Activated CD8-positive, alpha-beta T cell treated with anti-CD3 and anti-CD28 coated beads for 36 hours (primary cell): ENCODE measurements at regions not wholly inside any gene's neighbourhood (a gene's known extent, or its start where the extent isn't known, plus 50 kb on each side); places are given as distances from the start of the nearest gene placed in this dataset.

Experiments used
- ATAC-seq: fragments of 200-7000 bp; cut with Tn5 transposase; one replicate; pipeline ENCODE4 v1.10.0; 2021; ENCODE audit warnings: mild to moderate bottlenecking, moderate library complexity
- CTCF ChIA-PET: fragments of 350-600 bp; sonication (Branson Sonifier 250); formaldehyde crosslinking; loops from one replicate; lab custom pipeline; 2021; ENCODE audit warnings: antibody characterized with exemption; lab: Charles Lee
- POLR2A ChIA-PET: fragments of 350-600 bp; sonication (Branson Sonifier 250); formaldehyde crosslinking; loops from one replicate; lab custom pipeline; 2021; ENCODE audit warnings: antibody characterized with exemption; lab: Charles Lee
- DNase-seq: peaks from one replicate; pipeline ENCODE4 v3.0.0-alpha.2; 2020
- H3K27ac Mint-ChIP-seq: one replicate; pipeline ENCODE4 v1.8.0; 2021; ENCODE audit warnings: mild to moderate bottlenecking, mixed read lengths
- H3K27me3 Mint-ChIP-seq: one replicate; pipeline ENCODE4 v1.8.0; 2021; ENCODE audit warnings: mixed read lengths
- H3K36me3 Mint-ChIP-seq: one replicate; pipeline ENCODE4 v1.8.0; 2021; ENCODE audit warnings: low read depth, mixed read lengths
- H3K4me1 Mint-ChIP-seq: one replicate; pipeline ENCODE4 v1.8.0; 2021; ENCODE audit warnings: low read depth, mixed read lengths
- H3K4me3 Mint-ChIP-seq: one replicate; pipeline ENCODE4 v1.8.0; 2021; ENCODE audit warnings: mild to moderate bottlenecking, moderate library complexity, mixed read lengths
- H3K9me3 Mint-ChIP-seq: one replicate; pipeline ENCODE4 v1.8.0; 2021; ENCODE audit warnings: mixed read lengths
- intact Hi-C: fragments of 100-400 bp; cut with micrococcal nuclease; formaldehyde crosslinking; loops from one replicate; pipeline ENCODE4 v1.10.0; 2022
- TF ChIP-seq, protein P1 (sequence below): fragments of 200-600 bp; IDR thresholded peaks from one replicate; pipeline ENCODE4 v1.8.0; 2022; ENCODE audit warnings: antibody characterized with exemption, mild to moderate bottlenecking

DNA sequence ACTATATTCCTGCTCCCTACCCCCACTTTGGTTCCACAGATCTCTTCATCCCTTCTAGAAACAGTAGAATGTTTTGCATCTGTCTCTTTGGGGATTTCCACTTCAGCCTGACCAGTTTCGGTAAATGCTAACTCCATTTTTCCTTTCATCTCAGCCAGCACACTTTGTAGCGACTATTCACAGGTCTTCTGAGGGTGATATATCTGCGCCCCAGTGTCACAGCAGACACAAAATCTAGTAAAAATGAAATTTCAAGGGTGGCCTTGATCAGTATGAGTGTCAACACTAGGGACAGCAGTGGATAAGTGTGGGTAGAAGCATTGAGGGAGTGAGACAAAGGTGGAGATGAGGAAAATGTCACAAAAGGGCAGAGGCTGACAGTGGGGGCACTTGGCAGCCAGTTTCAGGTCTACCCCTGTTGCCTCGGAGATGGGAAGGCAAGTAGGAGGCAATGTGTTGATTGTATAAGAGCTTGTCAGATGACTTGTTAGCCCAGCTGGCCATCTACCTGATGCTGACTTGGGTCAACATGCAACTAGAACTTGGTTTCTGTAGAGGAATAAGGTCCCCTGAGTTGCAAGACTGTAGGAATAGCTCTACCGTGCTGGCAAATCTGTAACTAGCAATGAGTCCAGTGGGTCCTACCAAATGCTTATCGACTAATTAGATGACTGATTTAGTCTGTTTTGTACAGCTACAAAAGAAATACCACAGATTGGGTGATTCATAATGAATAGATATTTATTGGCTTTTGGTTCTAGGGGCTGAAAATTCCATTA lies 60.7 kb downstream of the CXCR4 start:
- Mint-ChIP-seq H3K9me3 (peaks cover 1% of the 10 kb centered on the region), H3K27ac (peak overlapping the region; percentile 95), H3K4me3 (peak overlapping the region; percentile 34), H3K4me1 (peaks cover 62% of the 10 kb centered on the region), H3K36me3 (peaks cover 4% of the 10 kb centered on the region), H3K27me3 (no peaks in the 10 kb centered on the region)
- ATAC-seq (peak; percentile 75), DNase-seq (peak; percentile 70)
- TF ChIP-seq, protein P1, sequence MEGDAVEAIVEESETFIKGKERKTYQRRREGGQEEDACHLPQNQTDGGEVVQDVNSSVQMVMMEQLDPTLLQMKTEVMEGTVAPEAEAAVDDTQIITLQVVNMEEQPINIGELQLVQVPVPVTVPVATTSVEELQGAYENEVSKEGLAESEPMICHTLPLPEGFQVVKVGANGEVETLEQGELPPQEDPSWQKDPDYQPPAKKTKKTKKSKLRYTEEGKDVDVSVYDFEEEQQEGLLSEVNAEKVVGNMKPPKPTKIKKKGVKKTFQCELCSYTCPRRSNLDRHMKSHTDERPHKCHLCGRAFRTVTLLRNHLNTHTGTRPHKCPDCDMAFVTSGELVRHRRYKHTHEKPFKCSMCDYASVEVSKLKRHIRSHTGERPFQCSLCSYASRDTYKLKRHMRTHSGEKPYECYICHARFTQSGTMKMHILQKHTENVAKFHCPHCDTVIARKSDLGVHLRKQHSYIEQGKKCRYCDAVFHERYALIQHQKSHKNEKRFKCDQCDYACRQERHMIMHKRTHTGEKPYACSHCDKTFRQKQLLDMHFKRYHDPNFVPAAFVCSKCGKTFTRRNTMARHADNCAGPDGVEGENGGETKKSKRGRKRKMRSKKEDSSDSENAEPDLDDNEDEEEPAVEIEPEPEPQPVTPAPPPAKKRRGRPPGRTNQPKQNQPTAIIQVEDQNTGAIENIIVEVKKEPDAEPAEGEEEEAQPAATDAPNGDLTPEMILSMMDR, result no peak
- POLR2A ChIA-PET, result interaction anchor here (0.5 to 2.5 kb wide), 17 partner anchors 10 to 325 kb away, joined by 3 to 15 read pairs (median 4); partner anchors contain the start of gene DARS1
- CTCF ChIA-PET, result interaction anchor here (0.7 to 1.5 kb wide), 8 partner anchors 24 to 327 kb away, joined by 3 to 5 read pairs (median 3); no protein-coding TSS in a partner anchor
- intact Hi-C loops, result loop anchor here (5.0 kb wide), 2 partner anchors 75 to 305 kb away; no protein-coding TSS in a partner anchor

- Mint-ChIP-seq H3K36me3 (peaks cover 4% of the 10 kb centered on the region), H3K9me3 (peaks cover 1% of the 10 kb centered on the region), H3K27ac (peak overlapping the region; percentile 95), H3K4me1 (peaks cover 69% of the 10 kb centered on the region), H3K27me3 (no peaks in the 10 kb centered on the region), H3K4me3 (peak overlapping the region; percentile 23)
- peak; percentile 60 for DNase-seq
- intact Hi-C loops, result loop anchor here (5.0 kb wide), 2 partner anchors 76 to 306 kb away; no protein-coding TSS in a partner anchor
- ChIA-PET CTCF (interaction anchor here (0.7 to 1.5 kb wide), 9 partner anchors 13 to 328 kb away, joined by 3 to 5 read pairs (median 4); partner anchors contain the start of gene DARS1), POLR2A (interaction anchor here (0.5 to 2.5 kb wide), 16 partner anchors 12 to 326 kb away, joined by 3 to 15 read pairs (median 3); partner anchors contain the start of gene DARS1)
- TF ChIP-seq, protein P1, result no peak
- peak; percentile 35 for ATAC-seq
These were observed 61.8 kb downstream of the CXCR4 start for GRCh38 chr2:136055929-136056688.

DNA sequence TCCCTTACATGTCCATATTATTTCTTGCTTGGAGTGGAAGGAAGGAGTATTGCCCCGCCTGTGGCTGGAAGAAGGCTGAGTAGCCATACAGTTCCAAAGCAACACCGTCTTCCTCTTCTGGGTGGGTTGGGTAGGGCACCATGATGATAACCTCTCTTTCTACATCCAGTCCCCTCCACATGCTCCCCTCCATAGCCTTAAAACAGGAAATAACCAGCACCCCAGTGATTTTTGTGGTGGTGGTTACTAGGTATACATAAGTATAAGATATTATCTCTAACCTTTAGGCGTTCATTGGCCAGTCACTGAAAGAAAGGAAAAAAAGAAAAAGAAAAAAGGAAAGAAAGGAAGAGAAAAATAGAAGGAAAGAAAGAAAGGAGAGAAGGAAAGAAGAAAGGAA lies 63.1 kb downstream of the CXCR4 start:
- POLR2A ChIA-PET, result interaction anchor here (1.3 to 3.9 kb wide), 2 partner anchors 62 to 72 kb away, joined by 5 to 18 read pairs; no protein-coding TSS in a partner anchor
- no peak overlapping the region for H3K4me3 Mint-ChIP-seq

More for the DNA sequence above, 63.1 kb downstream of the CXCR4 start:
- TF ChIP-seq, protein P1, result no peak
- Mint-ChIP-seq H3K27me3 (no peaks in the 10 kb centered on the region), H3K36me3 (peaks cover 4% of the 10 kb centered on the region), H3K4me1 (peaks cover 81% of the 10 kb centered on the region), H3K9me3 (peaks cover 1% of the 10 kb centered on the region), H3K27ac (peak overlapping the region; percentile 76)
- intact Hi-C loops, result loop anchor here (5.0 kb wide), 5 partner anchors 43 to 327 kb away; no protein-coding TSS in a partner anchor
- CTCF ChIA-PET, result interaction anchor here (0.9 to 1.4 kb wide), 3 partner anchors 10 to 140 kb away, joined by 3 to 4 read pairs (median 3); no protein-coding TSS in a partner anchor
- no peak for DNase-seq
- no peak for ATAC-seq
